ENCODE measurements at regions not wholly inside any gene's neighbourhood (a gene's known extent, or its start where the extent isn't known, plus 50 kb on each side); places are given as distances from the start of the nearest gene placed in this dataset.

- H3K4me2 ChIP-seq: no peak overlapping the region
- DNase-seq: no peak
- H4K20me1 ChIP-seq (ENCODE audit: insufficient read depth): no peaks in the 10 kb centered on the region
- peaks cover 89% of the 10 kb centered on the region for H3K27me3 ChIP-seq (ENCODE audit: insufficient read depth, low read depth)
- no peaks in the 10 kb centered on the region for H3K36me3 ChIP-seq (ENCODE audit: low read depth)
- intact Hi-C loops (cut with micrococcal nuclease; ENCODE audit: unreplicated experiment): no loop called here
- H3K27ac ChIP-seq: no peak overlapping the region
- no peaks in the 10 kb centered on the region for H3F3A ChIP-seq (ENCODE audit: insufficient read depth, low read depth)
- no peak overlapping the region for H3K4me3 ChIP-seq
- H3K9me2 ChIP-seq (ENCODE audit: insufficient read depth): no peaks in the 10 kb centered on the region
- no peaks in the 10 kb centered on the region for H3K9me3 ChIP-seq (ENCODE audit: insufficient read depth, low read depth)
- TF ChIP-seq CTCF (conservative IDR thresholded peaks at IDR 0.05) (no peak), EZH2 (IDR thresholded peaks at IDR 0.05; ENCODE audit: low read depth) (no peak)
- CTCF ChIA-PET: no interaction called here
- no TSS peak for BruUV-seq (replicated peaks)
- no peaks in the 10 kb centered on the region for H3K79me2 ChIP-seq (ENCODE audit: low read depth)
- no peaks in the 10 kb centered on the region for H3K4me1 ChIP-seq (replicated peaks; ENCODE audit: insufficient read depth)
- POLR2A ChIA-PET (ENCODE audit: unreplicated experiment): no interaction called here
- H2AFZ ChIP-seq: no peak overlapping the region
Measured at GRCh38 chr18:76055578-76055977, 439.5 kb downstream of the ZNF516 start.

DNA sequence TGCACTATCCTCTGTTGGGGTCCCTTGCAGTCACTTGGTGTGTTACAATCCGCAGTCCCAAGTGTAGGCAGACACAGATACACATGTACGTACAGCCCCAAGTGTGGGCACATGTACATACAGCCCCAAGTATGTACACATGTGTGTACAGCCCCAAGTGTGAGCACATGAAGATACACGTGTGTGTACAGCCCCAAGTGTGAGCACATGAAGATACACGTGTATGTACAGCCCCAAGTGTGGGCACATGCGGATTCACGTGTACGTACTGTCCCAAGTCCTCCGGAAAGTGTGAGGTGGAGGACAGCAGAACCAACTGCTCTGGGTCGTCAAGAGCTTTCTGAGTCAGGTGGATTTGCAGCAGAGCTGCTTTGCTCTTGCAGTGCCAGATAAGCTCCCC, 440.0 kb downstream of the ZNF516 start:
- Histone ChIP-seq H3F3A (ENCODE audit: insufficient read depth, low read depth) (no peaks in the 10 kb centered on the region), H3K27ac (no peak overlapping the region), H3K4me2 (no peak overlapping the region), H2AFZ (no peak overlapping the region), H3K79me2 (ENCODE audit: low read depth) (no peaks in the 10 kb centered on the region), H3K4me1 (replicated peaks; ENCODE audit: insufficient read depth) (no peaks in the 10 kb centered on the region), H3K36me3 (ENCODE audit: low read depth) (no peaks in the 10 kb centered on the region), H3K9me2 (ENCODE audit: insufficient read depth) (no peaks in the 10 kb centered on the region), H4K20me1 (ENCODE audit: insufficient read depth) (no peaks in the 10 kb centered on the region), H3K9me3 (ENCODE audit: insufficient read depth, low read depth) (no peaks in the 10 kb centered on the region), H3K4me3 (no peak overlapping the region), H3K27me3 (ENCODE audit: insufficient read depth, low read depth) (peaks cover 91% of the 10 kb centered on the region)
- ChIA-PET POLR2A (ENCODE audit: unreplicated experiment) (no interaction called here), CTCF (no interaction called here)
- no TSS peak for BruUV-seq (replicated peaks)
- no peak for DNase-seq
- no peak for TF ChIP-seq CTCF (conservative IDR thresholded peaks at IDR 0.05)
- no peak for TF ChIP-seq EZH2 (IDR thresholded peaks at IDR 0.05; ENCODE audit: low read depth)
- intact Hi-C loops (cut with micrococcal nuclease; ENCODE audit: unreplicated experiment): no loop called here

GRCh38 chr18:76054156-76054555, 440.9 kb downstream of the ZNF516 start:
- intact Hi-C loops (cut with micrococcal nuclease; ENCODE audit: unreplicated experiment): no loop called here
- Histone ChIP-seq H3K27ac (no peak overlapping the region), H2AFZ (no peak overlapping the region), H3K27me3 (ENCODE audit: insufficient read depth, low read depth) (peaks cover 88% of the 10 kb centered on the region), H3K36me3 (ENCODE audit: low read depth) (no peaks in the 10 kb centered on the region), H3K4me3 (no peak overlapping the region), H3K79me2 (ENCODE audit: low read depth) (no peaks in the 10 kb centered on the region), H3K4me2 (no peak overlapping the region), H3K9me2 (ENCODE audit: insufficient read depth) (no peaks in the 10 kb centered on the region), H4K20me1 (ENCODE audit: insufficient read depth) (no peaks in the 10 kb centered on the region), H3K9me3 (ENCODE audit: insufficient read depth, low read depth) (no peaks in the 10 kb centered on the region), H3F3A (ENCODE audit: insufficient read depth, low read depth) (no peaks in the 10 kb centered on the region), H3K4me1 (replicated peaks; ENCODE audit: insufficient read depth) (no peaks in the 10 kb centered on the region)
- ChIA-PET CTCF (no interaction called here), POLR2A (ENCODE audit: unreplicated experiment) (no interaction called here)
- TF ChIP-seq EZH2 (IDR thresholded peaks at IDR 0.05; ENCODE audit: low read depth) (no peak), CTCF (conservative IDR thresholded peaks at IDR 0.05) (no peak)
- no peak for DNase-seq
- BruUV-seq (replicated peaks): no TSS peak
